Uterus (tissue), 2 donors: ENCODE measurements at regions not wholly inside any gene's neighbourhood (a gene's known extent, or its start where the extent isn't known, plus 50 kb on each side); places are given as distances from the start of the nearest gene placed in this dataset.

ENCODE experiments used
- POLR2A ChIP-seq, 2 donors: fragments of 450-650 bp; IDR thresholded peaks; one replicate each; pipeline ENCODE4 v1.6.1; 2016; ENCODE audit warnings: antibody characterized with exemption in 2 of 2, mild to moderate bottlenecking in 1 of 2, moderate library complexity in 1 of 2
- TF ChIP-seq, protein P1 (sequence below), 4 experiments: fragments of 200-600 bp in 2 of 4; fragments of 450-650 bp in 2 of 4; sonication (generic) in 2 of 4; IDR thresholded peaks; one replicate each; pipeline ENCODE4 v1.5.1; 2016 to 2019; ENCODE audit warnings: antibody characterized with exemption in 4 of 4, mild to moderate bottlenecking in 2 of 4, moderate library complexity in 1 of 4

DNA sequence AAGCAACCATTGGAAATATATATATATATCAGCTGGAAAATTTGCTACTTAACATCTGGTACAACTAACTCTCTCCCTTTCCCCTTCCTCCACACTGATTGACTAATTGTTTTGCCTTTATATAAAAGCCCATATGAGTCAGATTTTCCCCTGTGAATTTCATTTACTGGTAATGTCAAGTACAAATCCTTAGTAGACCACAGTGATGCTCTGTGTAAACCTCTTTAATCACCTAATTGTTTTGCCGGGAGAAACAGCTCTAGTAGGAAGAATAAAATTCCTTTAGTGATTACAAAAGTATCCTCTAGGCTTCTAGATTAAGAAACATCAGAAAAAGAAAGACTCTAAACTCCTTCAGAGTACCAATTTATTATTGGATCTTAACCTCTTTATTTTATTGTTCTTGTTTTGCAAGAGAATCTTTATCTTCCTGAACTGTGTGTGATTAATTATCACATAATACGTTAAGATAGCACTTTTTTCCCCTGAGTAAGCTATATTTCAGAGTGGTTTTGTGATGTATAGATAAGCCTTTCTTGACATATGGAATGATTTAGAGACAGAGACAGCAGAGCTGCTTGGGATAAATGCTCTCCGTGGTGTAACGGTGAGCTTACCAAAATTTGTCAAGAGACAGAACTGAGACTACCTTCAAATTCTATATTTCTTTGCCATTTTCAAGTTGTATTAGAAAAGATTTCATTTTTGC is 1606.4 kb upstream of the TENM3 start:
- TF ChIP-seq, protein P1, sequence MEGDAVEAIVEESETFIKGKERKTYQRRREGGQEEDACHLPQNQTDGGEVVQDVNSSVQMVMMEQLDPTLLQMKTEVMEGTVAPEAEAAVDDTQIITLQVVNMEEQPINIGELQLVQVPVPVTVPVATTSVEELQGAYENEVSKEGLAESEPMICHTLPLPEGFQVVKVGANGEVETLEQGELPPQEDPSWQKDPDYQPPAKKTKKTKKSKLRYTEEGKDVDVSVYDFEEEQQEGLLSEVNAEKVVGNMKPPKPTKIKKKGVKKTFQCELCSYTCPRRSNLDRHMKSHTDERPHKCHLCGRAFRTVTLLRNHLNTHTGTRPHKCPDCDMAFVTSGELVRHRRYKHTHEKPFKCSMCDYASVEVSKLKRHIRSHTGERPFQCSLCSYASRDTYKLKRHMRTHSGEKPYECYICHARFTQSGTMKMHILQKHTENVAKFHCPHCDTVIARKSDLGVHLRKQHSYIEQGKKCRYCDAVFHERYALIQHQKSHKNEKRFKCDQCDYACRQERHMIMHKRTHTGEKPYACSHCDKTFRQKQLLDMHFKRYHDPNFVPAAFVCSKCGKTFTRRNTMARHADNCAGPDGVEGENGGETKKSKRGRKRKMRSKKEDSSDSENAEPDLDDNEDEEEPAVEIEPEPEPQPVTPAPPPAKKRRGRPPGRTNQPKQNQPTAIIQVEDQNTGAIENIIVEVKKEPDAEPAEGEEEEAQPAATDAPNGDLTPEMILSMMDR (IDR thresholded peaks at IDR 0.05), result no peak
- TF ChIP-seq POLR2A (IDR thresholded peaks at IDR 0.05), result no peak
